WTC11 (cell line): ENCODE measurements at regions not wholly inside any gene's neighbourhood (a gene's known extent, or its start where the extent isn't known, plus 50 kb on each side); places are given as distances from the start of the nearest gene placed in this dataset.

ENCODE experiments used
- ATAC-seq: fragments of 200-7000 bp; cut with Tn5 transposase; 2 replicates; pipeline ENCODE4 v1.10.0; 2021; ENCODE audit warnings: mild to moderate bottlenecking, moderate library complexity
- CTCF ChIA-PET: fragments of 300-600 bp; sonication (Branson Sonifier 250); formaldehyde crosslinking; loops from one replicate; lab custom pipeline; 2021; ENCODE audit warnings: antibody characterized with exemption; lab: Charles Lee
- POLR2A ChIA-PET: fragments of 350-600 bp; sonication (Branson Sonifier 250); formaldehyde crosslinking; loops from one replicate; lab custom pipeline; 2021; ENCODE audit warnings: antibody characterized with exemption; lab: Charles Lee
- DNase-seq: peaks from one replicate; pipeline ENCODE4 v3.0.0; 2021; ENCODE audit warnings: low spot score
- H3K27ac Mint-ChIP-seq: 2 replicates; pipeline ENCODE4 v1.8.0; 2021; ENCODE audit warnings: mixed read lengths
- H3K27me3 Mint-ChIP-seq: 2 replicates; pipeline ENCODE4 v1.8.0; 2021; ENCODE audit warnings: low read depth, mild to moderate bottlenecking, moderate library complexity, mixed read lengths
- H3K36me3 Mint-ChIP-seq: 2 replicates; pipeline ENCODE4 v1.8.0; 2021; ENCODE audit warnings: mixed read lengths
- H3K4me1 Mint-ChIP-seq: 2 replicates; pipeline ENCODE4 v1.8.0; 2022; ENCODE audit warnings: mixed read lengths
- H3K4me3 Mint-ChIP-seq: 2 replicates; pipeline ENCODE4 v1.8.0; 2021; ENCODE audit warnings: mild to moderate bottlenecking, moderate library complexity, mixed read lengths
- H3K9me3 Mint-ChIP-seq: 2 replicates; pipeline ENCODE4 v1.8.0; 2021; ENCODE audit warnings: mixed read lengths
- ATF2 ChIP-seq: sonication (generic); formaldehyde crosslinking; IDR thresholded peaks from 2 replicates; pipeline ENCODE4 v1.8.1; 2022; ENCODE audit warnings: low read depth, missing genetic modification reagents, borderline replicate concordance
- CBFB ChIP-seq: sonication (generic); formaldehyde crosslinking; IDR thresholded peaks from 2 replicates; pipeline ENCODE4 v1.8.1; 2022; ENCODE audit warnings: mild to moderate bottlenecking, low read depth, missing genetic modification reagents
- CREB1 ChIP-seq: sonication (generic); formaldehyde crosslinking; IDR thresholded peaks from 2 replicates; pipeline ENCODE4 v1.8.0; 2023; ENCODE audit warnings: mild to moderate bottlenecking, missing genetic modification reagents
- ESRRA ChIP-seq: sonication (generic); formaldehyde crosslinking; IDR thresholded peaks from 2 replicates; pipeline ENCODE4 v1.8.1; 2022; ENCODE audit warnings: mild to moderate bottlenecking, missing genetic modification reagents, borderline replicate concordance
- FOXP1 ChIP-seq: sonication (generic); formaldehyde crosslinking; IDR thresholded peaks from 2 replicates; pipeline ENCODE4 v1.8.0; 2022; ENCODE audit warnings: missing genetic modification reagents, mild to moderate bottlenecking, moderate library complexity, borderline replicate concordance
- FOXP4 ChIP-seq: sonication (generic); formaldehyde crosslinking; IDR thresholded peaks from 2 replicates; pipeline ENCODE4 v1.8.0; 2022; ENCODE audit warnings: mild to moderate bottlenecking, missing genetic modification reagents
- GABPB1 ChIP-seq: sonication (generic); formaldehyde crosslinking; IDR thresholded peaks from 2 replicates; pipeline ENCODE4 v1.8.1; 2023; ENCODE audit warnings: mild to moderate bottlenecking, missing genetic modification reagents
- IRF2 ChIP-seq: sonication (generic); formaldehyde crosslinking; IDR thresholded peaks from 2 replicates; pipeline ENCODE4 v1.8.0; 2022; ENCODE audit warnings: low read depth, missing genetic modification reagents, borderline replicate concordance
- JAZF1 ChIP-seq: fragments of 250-450 bp; sonication (Bioruptor Pico); IDR thresholded peaks from 2 replicates; pipeline ENCODE4 v1.9.0; 2021; ENCODE audit warnings: moderate library complexity, mild to moderate bottlenecking, inconsistent platforms
- MLX ChIP-seq: sonication (generic); formaldehyde crosslinking; IDR thresholded peaks from 2 replicates; pipeline ENCODE4 v1.8.1; 2023; ENCODE audit warnings: mild to moderate bottlenecking, missing genetic modification reagents, moderate library complexity
- NFATC4 ChIP-seq: fragments of 250-450 bp; sonication (Bioruptor Pico); IDR thresholded peaks from 2 replicates; pipeline ENCODE4 v1.9.0; 2021; ENCODE audit warnings: mild to moderate bottlenecking
- NR1H2 ChIP-seq: sonication (generic); formaldehyde crosslinking; IDR thresholded peaks from 2 replicates; pipeline ENCODE4 v1.9.0; 2021; ENCODE audit warnings: mild to moderate bottlenecking, moderate library complexity, missing genetic modification reagents
- NR3C1 ChIP-seq: sonication (generic); formaldehyde crosslinking; conservative IDR thresholded peaks from 2 replicates; pipeline ENCODE4 v1.8.1; 2023; ENCODE audit warnings: low read depth, mild to moderate bottlenecking, missing genetic modification reagents
- OVOL2 ChIP-seq: fragments of 250-450 bp; sonication (Bioruptor Pico); IDR thresholded peaks from 2 replicates; pipeline ENCODE4 v1.9.0; 2021; ENCODE audit warnings: mild to moderate bottlenecking, borderline replicate concordance
- PREB ChIP-seq: sonication (generic); formaldehyde crosslinking; IDR thresholded peaks from 2 replicates; pipeline ENCODE4 v1.8.1; 2022; ENCODE audit warnings: mild to moderate bottlenecking, missing genetic modification reagents, moderate library complexity, borderline replicate concordance
- PRRX2 ChIP-seq: fragments of 250-450 bp; sonication (Bioruptor Pico); IDR thresholded peaks from 2 replicates; pipeline ENCODE4 v1.8.0; 2021; ENCODE audit warnings: mild to moderate bottlenecking
- RORB ChIP-seq: fragments of 250-450 bp; sonication (Bioruptor Pico); IDR thresholded peaks from 2 replicates; pipeline ENCODE4 v1.9.0; 2021; ENCODE audit warnings: mild to moderate bottlenecking
- TEAD1 ChIP-seq: sonication (generic); formaldehyde crosslinking; IDR thresholded peaks from 2 replicates; pipeline ENCODE4 v1.8.0; 2022; ENCODE audit warnings: mild to moderate bottlenecking, missing genetic modification reagents
- TEAD4 ChIP-seq: sonication (generic); formaldehyde crosslinking; IDR thresholded peaks from 2 replicates; pipeline ENCODE4 v1.8.0; 2022; ENCODE audit warnings: mild to moderate bottlenecking, missing genetic modification reagents
- ZBTB21 ChIP-seq: sonication (generic); formaldehyde crosslinking; IDR thresholded peaks from 2 replicates; pipeline ENCODE4 v1.8.1; 2023; ENCODE audit warnings: mild to moderate bottlenecking, missing genetic modification reagents, borderline replicate concordance
- ZNF416 ChIP-seq: fragments of 250-450 bp; sonication (Bioruptor Pico); IDR thresholded peaks from 2 replicates; pipeline ENCODE4 v1.9.0; 2021; ENCODE audit warnings: mild to moderate bottlenecking, inconsistent platforms
- ZNF423 ChIP-seq: fragments of 250-450 bp; sonication (Bioruptor Pico); IDR thresholded peaks from 2 replicates; pipeline ENCODE4 v2.1.2; 2022; ENCODE audit warnings: mild to moderate bottlenecking, moderate library complexity
- TF ChIP-seq, protein P1 (sequence below): sonication (generic); formaldehyde crosslinking; IDR thresholded peaks from 2 replicates; pipeline ENCODE4 v1.8.1; 2023; ENCODE audit warnings: mild to moderate bottlenecking, missing genetic modification reagents
- TF ChIP-seq, protein P2 (sequence below): sonication (generic); formaldehyde crosslinking; IDR thresholded peaks from 2 replicates; pipeline ENCODE4 v1.8.1; 2022; ENCODE audit warnings: missing genetic modification reagents, borderline replicate concordance
- TF ChIP-seq, protein P3 (sequence below): sonication (generic); formaldehyde crosslinking; IDR thresholded peaks from 2 replicates; pipeline ENCODE4 v1.8.1; 2023; ENCODE audit warnings: mild to moderate bottlenecking, missing genetic modification reagents, moderate library complexity

DNA sequence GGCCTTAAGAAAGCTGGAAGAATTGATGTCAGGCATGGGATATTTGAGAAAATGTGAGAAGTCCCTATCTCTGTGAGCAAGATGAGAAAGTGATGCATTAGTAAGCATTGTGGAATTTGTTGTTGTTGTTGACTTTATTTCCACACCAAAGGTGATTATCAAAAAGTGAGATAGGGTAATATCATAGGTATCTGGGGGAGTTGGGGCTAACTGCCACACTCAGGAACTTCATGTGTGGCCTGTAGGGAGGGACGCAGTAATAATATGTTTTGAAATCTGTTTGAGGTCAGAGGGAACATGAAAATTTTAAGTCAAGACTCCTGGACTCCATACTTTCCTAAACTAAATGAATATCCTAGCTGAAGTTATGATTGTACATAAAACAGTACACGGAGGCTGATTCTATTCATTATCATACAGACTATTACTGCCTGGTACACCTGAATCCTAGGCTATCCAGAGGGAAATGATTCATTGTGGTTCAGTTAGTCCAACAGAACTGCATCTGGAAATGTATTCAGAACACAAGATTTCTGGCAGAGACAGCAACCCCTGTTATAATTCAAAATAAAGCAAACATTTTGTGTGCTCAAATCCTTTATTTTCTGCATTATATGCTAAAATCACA lies 304.8 kb downstream of the CPS1 start:
- no peaks in the 10 kb centered on the region for H3K36me3 Mint-ChIP-seq
- H3K27me3 Mint-ChIP-seq: no peaks in the 10 kb centered on the region
- no peak for DNase-seq
- no peak overlapping the region for H3K4me3 Mint-ChIP-seq
- ATAC-seq: no peak
- H3K4me1 Mint-ChIP-seq: peaks cover 42% of the 10 kb centered on the region
- ChIA-PET POLR2A (no interaction called here), CTCF (no interaction called here)
- no peaks in the 10 kb centered on the region for H3K9me3 Mint-ChIP-seq
- H3K27ac Mint-ChIP-seq: no peak overlapping the region
- TF ChIP-seq IRF2 (CRISPR knock-in tag) (no peak), GABPB1 (CRISPR knock-in tag) (no peak), ZNF416 (CRISPR knock-in tag) (no peak), ESRRA (CRISPR knock-in tag) (no peak), CBFB (CRISPR knock-in tag) (no peak), MLX (CRISPR knock-in tag) (no peak), PRRX2 (CRISPR knock-in tag) (no peak), NR3C1 (CRISPR knock-in tag) (no peak), OVOL2 (CRISPR knock-in tag) (no peak), ZNF423 (no peak)
- TF ChIP-seq, protein P1, sequence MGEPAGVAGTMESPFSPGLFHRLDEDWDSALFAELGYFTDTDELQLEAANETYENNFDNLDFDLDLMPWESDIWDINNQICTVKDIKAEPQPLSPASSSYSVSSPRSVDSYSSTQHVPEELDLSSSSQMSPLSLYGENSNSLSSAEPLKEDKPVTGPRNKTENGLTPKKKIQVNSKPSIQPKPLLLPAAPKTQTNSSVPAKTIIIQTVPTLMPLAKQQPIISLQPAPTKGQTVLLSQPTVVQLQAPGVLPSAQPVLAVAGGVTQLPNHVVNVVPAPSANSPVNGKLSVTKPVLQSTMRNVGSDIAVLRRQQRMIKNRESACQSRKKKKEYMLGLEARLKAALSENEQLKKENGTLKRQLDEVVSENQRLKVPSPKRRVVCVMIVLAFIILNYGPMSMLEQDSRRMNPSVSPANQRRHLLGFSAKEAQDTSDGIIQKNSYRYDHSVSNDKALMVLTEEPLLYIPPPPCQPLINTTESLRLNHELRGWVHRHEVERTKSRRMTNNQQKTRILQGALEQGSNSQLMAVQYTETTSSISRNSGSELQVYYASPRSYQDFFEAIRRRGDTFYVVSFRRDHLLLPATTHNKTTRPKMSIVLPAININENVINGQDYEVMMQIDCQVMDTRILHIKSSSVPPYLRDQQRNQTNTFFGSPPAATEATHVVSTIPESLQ: no peak
- TF ChIP-seq, all 79 proteins: peak for 0

DNA sequence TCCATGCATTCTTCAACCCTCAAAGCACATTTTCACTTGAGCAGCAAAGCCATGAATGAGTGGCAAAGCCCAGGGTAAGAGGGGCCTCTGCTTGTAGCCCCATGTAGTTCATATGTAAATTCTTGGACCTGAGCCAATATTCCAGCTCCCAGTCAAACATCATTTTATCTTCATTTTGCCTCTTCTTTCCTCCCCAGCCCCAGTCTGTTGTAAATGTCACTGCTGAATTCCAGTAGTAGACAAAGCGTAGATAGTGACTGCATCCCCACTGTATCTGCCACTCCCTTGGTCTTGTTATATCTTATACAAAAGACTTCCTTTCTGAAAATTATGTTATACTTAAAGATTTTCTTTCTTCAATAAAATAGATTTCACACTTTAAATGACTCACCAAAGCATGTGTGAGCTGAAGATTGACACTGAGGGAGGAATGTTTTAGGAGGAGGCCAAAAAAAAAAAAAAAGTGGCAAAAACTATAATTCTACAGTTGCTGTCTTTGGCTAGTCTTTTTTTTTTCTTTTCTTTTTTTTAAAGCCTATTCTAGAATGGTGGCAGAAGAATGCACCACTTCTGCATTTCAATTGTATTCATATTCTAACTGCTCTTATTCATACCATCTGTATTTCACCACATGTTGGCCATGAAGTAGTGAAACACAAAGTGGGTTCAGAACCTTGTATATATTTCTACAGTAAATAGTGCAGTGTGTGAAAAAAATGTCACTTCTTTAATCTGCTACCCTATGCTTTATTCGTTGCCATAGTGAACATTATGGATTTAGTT lies 306.1 kb downstream of the CPS1 start:
- no peaks in the 10 kb centered on the region for H3K27me3 Mint-ChIP-seq
- H3K36me3 Mint-ChIP-seq: no peaks in the 10 kb centered on the region
- peaks cover 42% of the 10 kb centered on the region for H3K4me1 Mint-ChIP-seq
- peak; percentile 27; the same call in 1 of the 2 replicates for ATAC-seq
- H3K27ac Mint-ChIP-seq: no peak overlapping the region
- ChIA-PET POLR2A (no interaction called here), CTCF (no interaction called here)
- no peak for DNase-seq
- no peaks in the 10 kb centered on the region; the same call in 1 of the 2 replicates for H3K9me3 Mint-ChIP-seq
- no peak overlapping the region for H3K4me3 Mint-ChIP-seq
- no peak for TF ChIP-seq NR1H2
- TF ChIP-seq FOXP1: no peak
- TF ChIP-seq PREB (CRISPR knock-in tag): no peak
- TF ChIP-seq OVOL2 (CRISPR knock-in tag): no peak
- TF ChIP-seq, protein P2, sequence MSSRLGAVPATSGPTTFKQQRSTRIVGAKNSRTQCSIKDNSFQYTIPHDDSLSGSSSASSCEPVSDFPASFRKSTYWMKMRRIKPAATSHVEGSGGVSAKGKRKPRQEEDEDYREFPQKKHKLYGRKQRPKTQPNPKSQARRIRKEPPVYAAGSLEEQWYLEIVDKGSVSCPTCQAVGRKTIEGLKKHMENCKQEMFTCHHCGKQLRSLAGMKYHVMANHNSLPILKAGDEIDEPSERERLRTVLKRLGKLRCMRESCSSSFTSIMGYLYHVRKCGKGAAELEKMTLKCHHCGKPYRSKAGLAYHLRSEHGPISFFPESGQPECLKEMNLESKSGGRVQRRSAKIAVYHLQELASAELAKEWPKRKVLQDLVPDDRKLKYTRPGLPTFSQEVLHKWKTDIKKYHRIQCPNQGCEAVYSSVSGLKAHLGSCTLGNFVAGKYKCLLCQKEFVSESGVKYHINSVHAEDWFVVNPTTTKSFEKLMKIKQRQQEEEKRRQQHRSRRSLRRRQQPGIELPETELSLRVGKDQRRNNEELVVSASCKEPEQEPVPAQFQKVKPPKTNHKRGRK: no peak
- TF ChIP-seq TEAD4 (CRISPR knock-in tag): no peak
- no peak for TF ChIP-seq IRF2 (CRISPR knock-in tag)
- TF ChIP-seq ATF2 (CRISPR knock-in tag): no peak
- no peak for TF ChIP-seq CREB1 (CRISPR knock-in tag)
- TF ChIP-seq GABPB1 (CRISPR knock-in tag): no peak
- TF ChIP-seq JAZF1 (CRISPR knock-in tag): no peak
- TF ChIP-seq TEAD1: no peak
- TF ChIP-seq RORB: no peak
- TF ChIP-seq, protein P3, sequence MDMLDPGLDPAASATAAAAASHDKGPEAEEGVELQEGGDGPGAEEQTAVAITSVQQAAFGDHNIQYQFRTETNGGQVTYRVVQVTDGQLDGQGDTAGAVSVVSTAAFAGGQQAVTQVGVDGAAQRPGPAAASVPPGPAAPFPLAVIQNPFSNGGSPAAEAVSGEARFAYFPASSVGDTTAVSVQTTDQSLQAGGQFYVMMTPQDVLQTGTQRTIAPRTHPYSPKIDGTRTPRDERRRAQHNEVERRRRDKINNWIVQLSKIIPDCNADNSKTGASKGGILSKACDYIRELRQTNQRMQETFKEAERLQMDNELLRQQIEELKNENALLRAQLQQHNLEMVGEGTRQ (CRISPR knock-in tag): no peak
- no peak for TF ChIP-seq ZBTB21 (CRISPR knock-in tag)
- TF ChIP-seq NFATC4 (CRISPR knock-in tag): no peak
- no peak for TF ChIP-seq FOXP4 (CRISPR knock-in tag)
